Uterus (tissue), 2 donors: ENCODE measurements at regions not wholly inside any gene's neighbourhood (a gene's known extent, or its start where the extent isn't known, plus 50 kb on each side); places are given as distances from the start of the nearest gene placed in this dataset.

Source experiments
- CTCF ChIP-seq, 4 experiments: fragments of 200-600 bp in 2 of 4; fragments of 450-650 bp in 2 of 4; sonication (generic) in 2 of 4; IDR thresholded peaks; one replicate each; pipeline ENCODE4 v1.5.1; 2016 to 2019; ENCODE audit warnings: antibody characterized with exemption in 4 of 4, mild to moderate bottlenecking in 2 of 4, moderate library complexity in 1 of 4
- POLR2A ChIP-seq, 2 donors: fragments of 450-650 bp; IDR thresholded peaks; one replicate each; pipeline ENCODE4 v1.6.1; 2016; ENCODE audit warnings: antibody characterized with exemption in 2 of 2, mild to moderate bottlenecking in 1 of 2, moderate library complexity in 1 of 2

DNA sequence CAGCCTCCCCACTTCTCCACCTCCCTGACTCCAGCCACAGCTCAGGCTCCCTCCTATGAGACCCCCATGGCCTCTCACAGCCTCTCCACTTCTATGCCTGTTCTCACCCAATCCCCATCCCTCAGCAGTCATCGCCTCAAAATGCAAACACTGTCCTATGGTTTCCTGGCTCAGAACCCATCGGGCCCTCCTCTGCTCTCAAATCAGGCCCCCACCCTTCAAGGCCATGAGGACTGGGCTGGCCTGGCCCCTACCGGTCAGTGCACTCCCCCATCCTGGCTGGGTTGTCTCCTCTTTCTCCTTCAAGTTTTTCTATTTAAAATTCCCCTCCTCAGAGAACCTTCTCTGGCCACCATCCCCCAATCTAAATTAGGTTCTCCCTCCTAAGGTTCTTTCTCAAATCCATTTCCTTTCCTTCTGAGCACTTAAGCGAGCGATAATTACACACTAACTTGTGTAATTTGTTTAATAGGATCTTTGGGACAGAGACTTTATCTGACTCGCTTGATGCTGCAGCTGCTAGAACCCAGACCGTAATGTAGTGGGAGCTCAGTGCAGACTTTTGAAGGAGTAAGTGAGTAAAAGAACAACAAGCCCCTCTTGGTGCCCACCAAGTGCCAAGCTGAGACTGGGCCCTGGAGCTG is 347.2 kb downstream of the MATN1 start:
- no peak for TF ChIP-seq POLR2A (IDR thresholded peaks at IDR 0.05)
- TF ChIP-seq CTCF (IDR thresholded peaks at IDR 0.05) = no peak
